HEK293 (cell line): ENCODE measurements at regions not wholly inside any gene's neighbourhood (a gene's known extent, or its start where the extent isn't known, plus 50 kb on each side); places are given as distances from the start of the nearest gene placed in this dataset.

Experiments
- CTCF ChIA-PET: fragments of 350-600 bp; formaldehyde crosslinking; extraction: SDS; loops from one replicate; lab custom pipeline; 2021; ENCODE audit warnings: antibody characterized with exemption; lab: Yijun Ruan, JAX
- POLR2A ChIA-PET: fragments of 300-600 bp; formaldehyde crosslinking; extraction: SDS; loops from one replicate; lab custom pipeline; 2020; ENCODE audit warnings: antibody characterized with exemption, inconsistent platforms; lab: Yijun Ruan, JAX
- H3K27ac ChIP-seq: fragments of 200-500 bp; sonication (Bioruptor generic); 2 replicates; pipeline ENCODE4 v1.5.1; 2014; ENCODE audit warnings: low read depth, low read length, control low read depth, inconsistent platforms; ENCODE audit errors: extremely low read depth
- H3K36me3 ChIP-seq, 2 experiments: fragments of 200-500 bp in 1 of 2; sonication (Bioruptor generic) in 1 of 2; 1 replicate in 1 of 2; 2 replicates in 1 of 2; pipeline ENCODE4 v1.5.1; 2014 to 2017; ENCODE audit warnings: inconsistent platforms in 2 of 2, low read length in 2 of 2; ENCODE audit not compliant: control insufficient read depth in 2 of 2, insufficient read depth in 1 of 2
- H3K4me1 ChIP-seq: fragments of 200-500 bp; sonication (Bioruptor generic); 2 replicates; pipeline ENCODE4 v1.5.1; 2014; ENCODE audit warnings: mild to moderate bottlenecking, low read length, inconsistent platforms; ENCODE audit not compliant: control insufficient read depth, insufficient read depth
- H3K4me3 ChIP-seq: 2 replicates; pipeline ENCODE4 v1.5.1; 2011; ENCODE audit warnings: low read depth, mild to moderate bottlenecking, control low read depth, low read length, moderate library complexity
- H3K9me3 ChIP-seq: fragments of 200-500 bp; sonication (Bioruptor generic); 2 replicates; pipeline ENCODE4 v1.5.1; 2014; ENCODE audit warnings: low read depth, low read length, inconsistent platforms; ENCODE audit not compliant: control insufficient read depth, insufficient read depth
- AEBP2 ChIP-seq: fragments of 450-650 bp; formaldehyde crosslinking; IDR thresholded peaks from 2 replicates; pipeline ENCODE4 v1.5.1; 2016; ENCODE audit warnings: missing biosample characterization, missing genetic modification characterization, borderline replicate concordance
- EGR2 ChIP-seq: fragments of 450-650 bp; formaldehyde crosslinking; IDR thresholded peaks from 2 replicates; pipeline ENCODE4 v1.5.1; 2016; ENCODE audit warnings: low read depth, missing biosample characterization, missing genetic modification characterization
- GLI2 ChIP-seq: fragments of 450-650 bp; formaldehyde crosslinking; IDR thresholded peaks from 2 replicates; pipeline ENCODE4; 2017; ENCODE audit warnings: missing biosample characterization, missing genetic modification characterization, low read depth, borderline replicate concordance
- IKZF3 ChIP-seq: fragments of 450-650 bp; IDR thresholded peaks from 2 replicates; pipeline ENCODE4 v1.5.0; 2018; ENCODE audit warnings: missing biosample characterization, mild to moderate bottlenecking, missing genetic modification characterization, moderate library complexity
- KLF7 ChIP-seq: fragments of 450-650 bp; formaldehyde crosslinking; IDR thresholded peaks from 2 replicates; pipeline ENCODE4 v1.5.1; 2016; ENCODE audit warnings: missing biosample characterization, missing genetic modification characterization, borderline replicate concordance
- MZF1 ChIP-seq: fragments of 450-650 bp; formaldehyde crosslinking; IDR thresholded peaks from 2 replicates; pipeline ENCODE4 v1.5.1; 2017; ENCODE audit warnings: missing biosample characterization, missing genetic modification characterization, borderline replicate concordance
- SCRT2 ChIP-seq: fragments of 450-650 bp; formaldehyde crosslinking; IDR thresholded peaks from 2 replicates; pipeline ENCODE4 v1.5.1; 2016; ENCODE audit warnings: missing biosample characterization, missing genetic modification characterization
- ZBTB1 ChIP-seq: fragments of 450-650 bp; formaldehyde crosslinking; IDR thresholded peaks from 2 replicates; pipeline ENCODE4 v1.5.1; 2016; ENCODE audit warnings: missing biosample characterization, missing genetic modification characterization
- ZBTB10 ChIP-seq: fragments of 450-650 bp; formaldehyde crosslinking; IDR thresholded peaks from 2 replicates; pipeline ENCODE4 v1.5.1; 2016; ENCODE audit warnings: missing biosample characterization, missing genetic modification characterization
- ZBTB48 ChIP-seq: fragments of 450-650 bp; formaldehyde crosslinking; IDR thresholded peaks from 2 replicates; pipeline ENCODE4 v1.5.1; 2016; ENCODE audit warnings: missing biosample characterization, missing genetic modification characterization
- ZNF10 ChIP-seq: fragments of 450-650 bp; formaldehyde crosslinking; IDR thresholded peaks from 2 replicates; pipeline ENCODE4 v1.5.1; 2017; ENCODE audit warnings: missing biosample characterization, missing genetic modification characterization
- ZNF169 ChIP-seq: fragments of 450-650 bp; formaldehyde crosslinking; IDR thresholded peaks from 2 replicates; pipeline ENCODE4 v1.5.1; 2016; ENCODE audit warnings: missing biosample characterization, missing genetic modification characterization
- ZNF211 ChIP-seq: fragments of 450-650 bp; formaldehyde crosslinking; IDR thresholded peaks from 2 replicates; pipeline ENCODE4 v1.5.1; 2016; ENCODE audit warnings: low read depth, missing biosample characterization, missing genetic modification characterization
- ZNF239 ChIP-seq: fragments of 450-650 bp; formaldehyde crosslinking; IDR thresholded peaks from 2 replicates; pipeline ENCODE4 v1.5.1; 2016; ENCODE audit warnings: missing biosample characterization, missing genetic modification characterization
- ZNF280C ChIP-seq: fragments of 450-650 bp; formaldehyde crosslinking; IDR thresholded peaks from 2 replicates; pipeline ENCODE4 v1.5.1; 2016; ENCODE audit warnings: missing biosample characterization, missing genetic modification characterization
- ZNF354C ChIP-seq: fragments of 450-650 bp; formaldehyde crosslinking; IDR thresholded peaks from 2 replicates; pipeline ENCODE4 v1.5.1; 2016; ENCODE audit warnings: missing biosample characterization, missing genetic modification characterization, low read depth, borderline replicate concordance
- ZNF362 ChIP-seq: fragments of 450-650 bp; formaldehyde crosslinking; IDR thresholded peaks from 2 replicates; pipeline ENCODE4 v1.5.1; 2016; ENCODE audit warnings: missing biosample characterization, missing genetic modification characterization
- ZNF37A ChIP-seq: fragments of 450-650 bp; IDR thresholded peaks from 2 replicates; pipeline ENCODE4 v1.5.1; 2018; ENCODE audit warnings: missing biosample characterization, missing genetic modification characterization
- ZNF48 ChIP-seq: fragments of 450-650 bp; formaldehyde crosslinking; IDR thresholded peaks from 2 replicates; pipeline ENCODE4 v1.5.1; 2016; ENCODE audit warnings: missing biosample characterization, missing genetic modification characterization
- ZNF488 ChIP-seq: fragments of 450-650 bp; formaldehyde crosslinking; IDR thresholded peaks from 2 replicates; pipeline ENCODE4 v1.5.1; 2016; ENCODE audit warnings: missing biosample characterization, missing genetic modification characterization
- ZNF529 ChIP-seq: fragments of 450-650 bp; formaldehyde crosslinking; IDR thresholded peaks from 2 replicates; pipeline ENCODE4 v1.5.1; 2017; ENCODE audit warnings: missing genetic modification characterization, missing biosample characterization; ENCODE audit not compliant: insufficient replicate concordance
- ZNF664 ChIP-seq: fragments of 450-650 bp; formaldehyde crosslinking; IDR thresholded peaks from 2 replicates; pipeline ENCODE4 v1.5.1; 2016; ENCODE audit warnings: missing biosample characterization, missing genetic modification characterization
- ZNF785 ChIP-seq: fragments of 450-650 bp; formaldehyde crosslinking; IDR thresholded peaks from 2 replicates; pipeline ENCODE4 v1.5.1; 2016; ENCODE audit warnings: missing biosample characterization, missing genetic modification characterization
- ZSCAN23 ChIP-seq: fragments of 450-650 bp; formaldehyde crosslinking; IDR thresholded peaks from 2 replicates; pipeline ENCODE4 v1.5.1; 2016; ENCODE audit warnings: missing biosample characterization, missing genetic modification characterization
- ZSCAN30 ChIP-seq: fragments of 450-650 bp; IDR thresholded peaks from 2 replicates; pipeline ENCODE4 v1.5.1; 2018; ENCODE audit warnings: missing biosample characterization, mild to moderate bottlenecking, missing genetic modification characterization, moderate library complexity
- ZSCAN4 ChIP-seq: fragments of 450-650 bp; formaldehyde crosslinking; IDR thresholded peaks from 2 replicates; pipeline ENCODE4 v1.5.1; 2017; ENCODE audit warnings: missing biosample characterization, missing genetic modification characterization
- ZXDB ChIP-seq: fragments of 450-650 bp; formaldehyde crosslinking; IDR thresholded peaks from 2 replicates; pipeline ENCODE4 v1.5.1; 2016; ENCODE audit warnings: missing biosample characterization, missing genetic modification characterization

GRCh38 chr1:11417162-11417561 lies 61.8 kb upstream of the DISP3 start:
- CTCF ChIA-PET, result no interaction called here
- Histone ChIP-seq H3K9me3 (no peaks in the 10 kb centered on the region), H3K27ac (no peak overlapping the region), H3K4me3 (no peak overlapping the region), H3K36me3 (no peaks in the 10 kb centered on the region)
- no peak for TF ChIP-seq ZNF664 (tag by site-specific recombination)
- no peak for TF ChIP-seq IKZF3 (tag by site-specific recombination)
- TF ChIP-seq ZBTB1 (tag by site-specific recombination), result no peak
- TF ChIP-seq ZNF280C (tag by site-specific recombination), result no peak
- no peak for TF ChIP-seq ZNF354C (tag by site-specific recombination)
- no peak for TF ChIP-seq ZNF785 (tag by site-specific recombination)
- no peak for TF ChIP-seq ZSCAN30 (tag by site-specific recombination)
- TF ChIP-seq EGR2 (tag by site-specific recombination), result no peak
- TF ChIP-seq ZNF488, result no peak
- TF ChIP-seq GLI2 (tag by site-specific recombination), result no peak
- TF ChIP-seq AEBP2 (tag by site-specific recombination), result no peak
- no peak for TF ChIP-seq ZSCAN23 (tag by site-specific recombination)
- TF ChIP-seq ZNF529 (tag by site-specific recombination), result no peak
- no peak for TF ChIP-seq MZF1 (tag by site-specific recombination)
- TF ChIP-seq ZNF48 (tag by site-specific recombination), result no peak
- no peak for TF ChIP-seq ZSCAN4 (tag by site-specific recombination)
- no peak for TF ChIP-seq ZNF239
- TF ChIP-seq, all 188 proteins: peak for 0
- POLR2A ChIA-PET, result interaction anchor here (0.7 kb wide), 1 partner anchor 33 kb away, joined by 7 read pairs; no protein-coding TSS in a partner anchor
- H3K4me1 ChIP-seq, result no peaks in the 10 kb centered on the region

- ChIA-PET POLR2A (interaction anchor here (0.7 kb wide), 1 partner anchor 34 kb away, joined by 7 read pairs; no protein-coding TSS in a partner anchor), CTCF (no interaction called here)
- Histone ChIP-seq H3K36me3 (no peaks in the 10 kb centered on the region), H3K4me1 (no peaks in the 10 kb centered on the region), H3K27ac (no peak overlapping the region), H3K4me3 (no peak overlapping the region), H3K9me3 (no peaks in the 10 kb centered on the region)
- TF ChIP-seq IKZF3 (tag by site-specific recombination) (no peak), ZNF211 (tag by site-specific recombination) (no peak), ZNF169 (tag by site-specific recombination) (no peak), ZNF10 (no peak), ZNF37A (no peak), SCRT2 (tag by site-specific recombination) (no peak), ZNF362 (tag by site-specific recombination) (no peak), ZXDB (tag by site-specific recombination) (no peak), KLF7 (tag by site-specific recombination) (no peak), ZBTB48 (tag by site-specific recombination) (no peak), ZBTB10 (tag by site-specific recombination) (no peak)
These were observed 60.9 kb upstream of the DISP3 start for GRCh38 chr1:11418056-11418455.
